ENCODE measurements at regions not wholly inside any gene's neighbourhood (a gene's known extent, or its start where the extent isn't known, plus 50 kb on each side); places are given as distances from the start of the nearest gene placed in this dataset.

DNA sequence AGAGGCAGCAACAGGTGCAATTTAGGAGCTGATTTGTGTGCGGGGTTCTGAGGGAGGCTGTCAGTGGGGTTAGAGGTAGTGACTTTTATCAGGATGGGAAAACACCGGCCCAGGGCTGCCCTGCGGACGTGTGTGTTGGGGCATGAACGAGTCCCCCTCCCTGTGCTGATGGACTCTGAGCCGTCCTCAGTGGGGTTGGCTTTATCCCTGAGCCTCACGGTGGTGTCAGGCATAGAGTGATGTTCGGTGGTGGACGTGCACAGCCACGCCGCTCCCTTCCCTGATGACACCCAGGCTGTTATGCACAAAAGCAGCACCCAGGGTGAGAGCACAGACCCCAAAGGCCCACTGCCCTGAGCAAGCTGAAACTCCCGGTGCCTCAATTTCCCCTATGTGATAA, 809.1 kb downstream of the BRD1 start:
- no peaks in the 10 kb centered on the region for H3K27me3 Mint-ChIP-seq (ENCODE audit: low read depth in 2 of 2)
- Histone ChIP-seq H3K4me3 (ENCODE audit: low read length) (no peak overlapping the region), H3K27me3 (ENCODE audit: control insufficient read depth, insufficient read depth, low read length) (no peaks in the 10 kb centered on the region), H3K4me1 (ENCODE audit: control insufficient read depth, insufficient read depth, low read length) (no peaks in the 10 kb centered on the region), H3K27ac (ENCODE audit: low read length) (no peak overlapping the region), H3K9me3 (ENCODE audit: control insufficient read depth, insufficient read depth, low read length) (no peaks in the 10 kb centered on the region), H3K36me3 (ENCODE audit: control insufficient read depth, insufficient read depth, low read length) (no peaks in the 10 kb centered on the region)
- H3K4me1 Mint-ChIP-seq, result no peaks in the 10 kb centered on the region
- DNase-seq (no peak), ATAC-seq (no peak)
- TF ChIP-seq, protein P1, sequence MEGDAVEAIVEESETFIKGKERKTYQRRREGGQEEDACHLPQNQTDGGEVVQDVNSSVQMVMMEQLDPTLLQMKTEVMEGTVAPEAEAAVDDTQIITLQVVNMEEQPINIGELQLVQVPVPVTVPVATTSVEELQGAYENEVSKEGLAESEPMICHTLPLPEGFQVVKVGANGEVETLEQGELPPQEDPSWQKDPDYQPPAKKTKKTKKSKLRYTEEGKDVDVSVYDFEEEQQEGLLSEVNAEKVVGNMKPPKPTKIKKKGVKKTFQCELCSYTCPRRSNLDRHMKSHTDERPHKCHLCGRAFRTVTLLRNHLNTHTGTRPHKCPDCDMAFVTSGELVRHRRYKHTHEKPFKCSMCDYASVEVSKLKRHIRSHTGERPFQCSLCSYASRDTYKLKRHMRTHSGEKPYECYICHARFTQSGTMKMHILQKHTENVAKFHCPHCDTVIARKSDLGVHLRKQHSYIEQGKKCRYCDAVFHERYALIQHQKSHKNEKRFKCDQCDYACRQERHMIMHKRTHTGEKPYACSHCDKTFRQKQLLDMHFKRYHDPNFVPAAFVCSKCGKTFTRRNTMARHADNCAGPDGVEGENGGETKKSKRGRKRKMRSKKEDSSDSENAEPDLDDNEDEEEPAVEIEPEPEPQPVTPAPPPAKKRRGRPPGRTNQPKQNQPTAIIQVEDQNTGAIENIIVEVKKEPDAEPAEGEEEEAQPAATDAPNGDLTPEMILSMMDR (IDR thresholded peaks at IDR 0.05), result no peak
- H3K36me3 Mint-ChIP-seq, result no peaks in the 10 kb centered on the region
- H3K9me3 Mint-ChIP-seq, result no peaks in the 10 kb centered on the region
- intact Hi-C loops (cut with micrococcal nuclease), result no loop called here
- H3K27ac Mint-ChIP-seq, result peak overlapping the region in 1 of 2 donors; percentile 47
- H3K4me3 Mint-ChIP-seq, result no peak overlapping the region
- 89% methylated on average over 12 of the region's 12 CpGs for WGBS (ENCODE audit: insufficient coverage)

GRCh38 chr22:49017482-49018329, 810.0 kb downstream of the BRD1 start:
- H3K9me3 ChIP-seq (ENCODE audit: control insufficient read depth, insufficient read depth, low read length), result no peaks in the 10 kb centered on the region
- H3K4me3 Mint-ChIP-seq, result no peak overlapping the region
- H3K4me3 ChIP-seq (ENCODE audit: low read length), result no peak overlapping the region
- ATAC-seq, result no peak
- no peaks in the 10 kb centered on the region for H3K9me3 Mint-ChIP-seq
- no peak for DNase-seq
- H3K36me3 ChIP-seq (ENCODE audit: control insufficient read depth, insufficient read depth, low read length), result no peaks in the 10 kb centered on the region
- H3K27me3 ChIP-seq (ENCODE audit: control insufficient read depth, insufficient read depth, low read length), result no peaks in the 10 kb centered on the region
- no peaks in the 10 kb centered on the region for H3K4me1 Mint-ChIP-seq
- TF ChIP-seq, protein P1 (IDR thresholded peaks at IDR 0.05), result no peak
- H3K27ac ChIP-seq (ENCODE audit: low read length), result no peak overlapping the region
- H3K4me1 ChIP-seq (ENCODE audit: control insufficient read depth, insufficient read depth, low read length), result no peaks in the 10 kb centered on the region
- 77% methylated on average over 20 of the region's 21 CpGs for WGBS (ENCODE audit: insufficient coverage)
- no peaks in the 10 kb centered on the region for H3K27me3 Mint-ChIP-seq (ENCODE audit: low read depth in 2 of 2)
- intact Hi-C loops (cut with micrococcal nuclease), result no loop called here
- H3K36me3 Mint-ChIP-seq, result no peaks in the 10 kb centered on the region
- peak overlapping the region in 1 of 2 donors; percentile 47 for H3K27ac Mint-ChIP-seq

DNA sequence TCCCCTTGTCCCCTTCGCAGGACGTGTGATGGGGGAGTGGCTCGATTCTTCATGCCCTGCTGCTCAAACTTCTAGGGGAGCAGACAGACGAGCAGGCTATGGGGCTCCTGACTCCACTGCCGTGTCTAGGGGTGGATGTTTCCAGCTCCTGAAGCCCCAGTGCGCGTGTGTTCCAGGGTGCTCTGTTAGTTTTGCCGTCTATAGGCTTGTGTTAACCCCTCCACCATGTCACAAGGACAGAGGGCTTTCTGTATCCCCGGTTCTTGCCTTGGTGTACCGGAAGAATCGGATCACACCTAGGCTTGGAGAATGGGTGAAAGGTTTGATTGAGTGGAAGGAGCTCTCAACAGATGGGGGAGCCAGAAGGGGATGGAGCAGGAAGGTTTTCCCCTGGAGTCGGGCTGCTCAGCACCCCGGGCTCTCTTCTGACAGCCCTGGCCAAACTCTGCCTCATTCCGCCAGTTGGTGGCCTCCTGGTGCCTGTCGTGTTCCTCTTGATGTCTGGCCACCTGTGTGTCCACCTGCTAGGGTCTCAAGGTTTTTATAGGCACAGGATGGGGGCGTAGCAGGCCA, 810.7 kb downstream of the BRD1 start:
- DNase-seq, result no peak
- WGBS (ENCODE audit: insufficient coverage), result 78% methylated on average over 16 of the region's 16 CpGs
- Mint-ChIP-seq H3K9me3 (no peaks in the 10 kb centered on the region), H3K27ac (no peak overlapping the region), H3K36me3 (no peaks in the 10 kb centered on the region), H3K27me3 (ENCODE audit: low read depth in 2 of 2) (no peaks in the 10 kb centered on the region), H3K4me1 (no peaks in the 10 kb centered on the region), H3K4me3 (no peak overlapping the region)
- ATAC-seq, result no peak
- Histone ChIP-seq H3K27me3 (ENCODE audit: control insufficient read depth, insufficient read depth, low read length) (no peaks in the 10 kb centered on the region), H3K27ac (ENCODE audit: low read length) (no peak overlapping the region), H3K36me3 (ENCODE audit: control insufficient read depth, insufficient read depth, low read length) (no peaks in the 10 kb centered on the region), H3K9me3 (ENCODE audit: control insufficient read depth, insufficient read depth, low read length) (no peaks in the 10 kb centered on the region), H3K4me1 (ENCODE audit: control insufficient read depth, insufficient read depth, low read length) (no peaks in the 10 kb centered on the region), H3K4me3 (ENCODE audit: low read length) (no peak overlapping the region)
- intact Hi-C loops (cut with micrococcal nuclease), result no loop called here
- TF ChIP-seq, protein P1 (IDR thresholded peaks at IDR 0.05), result no peak
